ENCODE measurements at regions not wholly inside any gene's neighbourhood (a gene's known extent, or its start where the extent isn't known, plus 50 kb on each side); places are given as distances from the start of the nearest gene placed in this dataset.
A peak's percentile ranks its signal among the peaks of the same experiment; 100 is the strongest.

DNA sequence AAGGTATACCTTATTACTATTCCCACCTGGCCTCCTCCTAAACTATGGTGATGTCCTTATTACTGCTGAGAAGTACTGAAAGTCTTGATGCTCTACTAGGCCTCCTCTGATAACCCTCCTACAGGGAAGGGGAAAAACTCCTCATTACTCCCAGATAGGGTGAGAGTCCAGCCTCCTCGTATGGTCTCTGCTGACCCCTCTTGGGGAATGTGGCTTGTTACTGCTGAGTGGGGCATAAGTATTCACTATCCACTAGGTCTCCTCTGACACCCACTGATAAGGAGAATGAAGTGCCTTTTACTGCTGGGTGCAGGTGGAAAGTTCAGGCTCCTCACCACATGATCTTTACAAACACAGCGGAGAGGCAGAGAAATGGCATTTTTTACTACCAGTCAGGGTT, 222.9 kb downstream of the CHRM2 start:
- DNase-seq (ENCODE audit: low spot score) = no peak
- no peak for ATAC-seq (ENCODE audit: low FRiP score)
- TF ChIP-seq, protein P1, sequence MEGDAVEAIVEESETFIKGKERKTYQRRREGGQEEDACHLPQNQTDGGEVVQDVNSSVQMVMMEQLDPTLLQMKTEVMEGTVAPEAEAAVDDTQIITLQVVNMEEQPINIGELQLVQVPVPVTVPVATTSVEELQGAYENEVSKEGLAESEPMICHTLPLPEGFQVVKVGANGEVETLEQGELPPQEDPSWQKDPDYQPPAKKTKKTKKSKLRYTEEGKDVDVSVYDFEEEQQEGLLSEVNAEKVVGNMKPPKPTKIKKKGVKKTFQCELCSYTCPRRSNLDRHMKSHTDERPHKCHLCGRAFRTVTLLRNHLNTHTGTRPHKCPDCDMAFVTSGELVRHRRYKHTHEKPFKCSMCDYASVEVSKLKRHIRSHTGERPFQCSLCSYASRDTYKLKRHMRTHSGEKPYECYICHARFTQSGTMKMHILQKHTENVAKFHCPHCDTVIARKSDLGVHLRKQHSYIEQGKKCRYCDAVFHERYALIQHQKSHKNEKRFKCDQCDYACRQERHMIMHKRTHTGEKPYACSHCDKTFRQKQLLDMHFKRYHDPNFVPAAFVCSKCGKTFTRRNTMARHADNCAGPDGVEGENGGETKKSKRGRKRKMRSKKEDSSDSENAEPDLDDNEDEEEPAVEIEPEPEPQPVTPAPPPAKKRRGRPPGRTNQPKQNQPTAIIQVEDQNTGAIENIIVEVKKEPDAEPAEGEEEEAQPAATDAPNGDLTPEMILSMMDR (IDR thresholded peaks at IDR 0.05) = no peak

DNA sequence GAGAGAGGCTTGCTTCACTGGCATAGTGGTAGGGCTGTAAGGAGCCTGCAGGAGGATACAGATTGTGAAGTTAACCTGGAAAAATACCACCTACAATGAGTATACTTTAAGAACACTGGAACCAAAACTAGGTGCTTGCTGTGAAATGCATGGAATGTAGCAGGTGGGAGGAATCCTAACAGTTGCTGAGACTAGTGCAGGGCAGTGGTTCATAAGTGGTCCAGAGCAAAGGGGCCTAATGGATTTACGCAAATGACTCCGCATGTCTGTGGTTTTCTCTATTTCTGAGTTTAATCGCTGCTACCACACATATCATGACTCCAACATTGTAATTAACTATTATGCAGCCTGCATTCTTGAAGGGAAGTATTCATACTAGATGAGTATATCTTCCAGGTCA, 218.4 kb downstream of the CHRM2 start:
- DNase-seq (ENCODE audit: low spot score) (no peak), ATAC-seq (ENCODE audit: low FRiP score) (no peak)
- TF ChIP-seq, protein P1 (IDR thresholded peaks at IDR 0.05) = no peak

DNA sequence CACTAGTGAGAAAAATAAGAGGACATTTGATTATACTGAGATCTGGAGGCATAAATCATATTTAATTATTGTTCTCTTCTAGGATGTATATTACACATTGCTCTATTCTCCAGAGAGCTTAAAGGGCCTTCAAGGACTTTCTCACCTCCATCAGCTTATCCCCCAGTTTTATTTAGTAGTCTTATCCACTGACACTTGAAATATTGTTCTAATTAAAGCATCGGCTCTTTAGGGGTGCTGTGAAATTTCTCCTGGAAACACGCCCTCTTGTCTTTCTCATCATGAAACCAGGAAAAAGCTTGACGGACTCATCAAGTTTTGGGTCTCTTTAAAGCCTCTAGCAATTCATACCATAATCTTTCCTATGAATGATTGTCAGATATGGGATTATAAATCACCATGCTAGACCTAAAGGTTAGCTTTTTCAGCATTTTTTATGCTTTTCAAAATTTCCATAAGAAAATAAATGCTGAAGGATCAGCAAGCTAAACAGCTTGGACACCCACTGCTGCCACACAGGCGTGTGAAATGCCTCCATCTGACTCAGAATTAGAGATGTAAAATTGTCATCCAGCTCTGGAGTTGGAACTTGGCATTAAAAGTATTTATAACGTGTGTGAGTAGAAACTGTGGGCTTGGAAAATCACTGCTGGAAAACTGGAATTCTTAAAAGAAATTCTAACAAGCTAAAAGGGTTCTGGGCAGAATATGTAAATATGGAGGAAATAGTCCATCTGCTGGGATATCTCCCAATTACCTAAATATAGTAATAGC, 216.3 kb downstream of the CHRM2 start:
- DNase-seq (ENCODE audit: low spot score) (no peak), ATAC-seq (ENCODE audit: low FRiP score) (no peak)
- TF ChIP-seq, protein P1 (IDR thresholded peaks at IDR 0.05) = no peak

DNA sequence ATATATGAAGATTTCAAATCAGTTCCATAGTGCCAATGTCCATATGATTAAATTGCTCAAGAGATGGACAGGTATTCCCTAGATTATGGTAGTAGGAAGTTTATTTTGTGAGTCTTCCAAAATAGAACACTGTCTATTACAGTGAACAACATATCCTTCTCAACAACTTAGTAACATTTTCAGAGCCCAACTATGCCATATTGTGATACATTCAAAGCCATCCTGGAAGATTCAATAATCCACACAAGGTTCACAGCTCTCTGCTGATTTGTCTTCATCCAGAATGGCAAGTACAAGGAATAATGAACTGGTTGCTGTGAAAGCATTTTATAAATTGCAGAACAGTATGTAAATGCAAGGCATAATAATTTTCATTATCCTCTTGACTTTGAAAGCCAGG, 213.9 kb downstream of the CHRM2 start:
- DNase-seq (ENCODE audit: low spot score) = no peak
- ATAC-seq (ENCODE audit: low FRiP score) = no peak
- TF ChIP-seq, protein P1 (IDR thresholded peaks at IDR 0.05) = no peak

DNA sequence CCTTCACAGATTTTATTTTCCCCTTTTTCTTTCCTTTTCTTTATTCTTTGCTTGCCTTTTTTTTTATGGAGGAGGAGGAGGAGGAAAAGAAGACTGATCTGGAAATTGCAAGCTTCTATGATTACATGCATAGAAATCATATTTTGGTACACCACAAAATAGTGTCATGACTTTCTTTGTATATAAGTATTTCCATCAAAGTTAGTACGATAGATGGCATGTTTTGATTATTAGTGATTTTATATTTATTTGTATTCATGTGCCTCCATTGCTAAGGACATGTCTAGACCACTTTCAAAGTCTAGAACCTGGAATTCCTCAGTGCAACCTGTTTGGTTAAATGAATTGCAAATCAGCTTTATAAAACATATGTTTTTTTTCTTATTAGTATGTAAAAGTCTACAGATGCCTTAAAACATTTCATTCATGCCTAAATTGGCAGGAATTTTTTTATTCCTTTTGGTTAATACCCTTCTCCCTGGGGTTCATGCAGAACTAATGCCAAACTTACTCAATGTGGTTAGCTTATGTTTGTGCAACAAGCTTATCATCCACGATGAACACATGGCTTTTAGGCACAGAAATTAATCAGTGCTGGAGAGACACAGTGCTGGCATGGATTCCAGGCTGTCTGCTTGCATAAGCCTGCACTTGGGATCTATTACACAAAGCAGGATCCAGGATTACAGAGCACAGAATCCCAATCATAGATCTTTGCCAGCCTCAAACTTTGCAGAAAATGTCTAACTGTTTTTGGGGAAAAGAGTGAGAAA, 213.1 kb downstream of the CHRM2 start:
- DNase-seq (ENCODE audit: low spot score) (peak; percentile 40), ATAC-seq (ENCODE audit: low FRiP score) (peak; percentile 94)
- TF ChIP-seq, protein P1 (IDR thresholded peaks at IDR 0.05) = no peak

DNA sequence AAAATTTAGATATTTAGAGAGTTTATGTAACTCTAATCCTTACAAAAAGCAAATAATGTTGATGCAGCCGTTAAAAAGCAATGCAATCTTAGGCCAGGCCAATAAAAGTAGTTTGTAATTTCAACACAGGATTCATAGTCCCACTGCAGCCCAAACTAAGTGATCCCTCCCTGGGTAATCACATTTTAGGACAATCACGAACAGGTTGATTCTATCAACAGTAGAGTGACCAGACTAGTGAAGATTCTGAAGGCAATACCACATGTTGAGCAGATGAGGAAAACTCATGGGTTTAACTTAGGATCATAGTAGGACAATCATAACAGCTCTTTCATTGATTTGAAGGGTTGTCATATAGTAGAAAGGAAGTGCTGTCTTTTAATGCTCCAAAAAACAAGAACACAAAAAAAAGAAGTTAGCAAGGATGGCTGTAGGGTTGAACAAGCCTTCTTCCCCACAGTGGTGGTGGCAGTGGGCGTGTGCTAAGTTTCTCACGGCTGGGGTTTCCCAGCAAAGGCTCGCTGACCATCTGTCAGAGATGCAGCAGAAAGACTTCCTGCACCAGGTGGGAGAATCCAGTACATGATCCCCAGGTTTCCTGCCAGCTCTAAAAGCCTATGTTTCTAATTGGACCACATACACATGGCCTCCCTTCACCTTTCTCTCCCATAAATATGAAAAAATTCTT, 212.2 kb downstream of the CHRM2 start:
- DNase-seq (ENCODE audit: low spot score) = no peak
- no peak for ATAC-seq (ENCODE audit: low FRiP score)
- TF ChIP-seq, protein P1 (IDR thresholded peaks at IDR 0.05) = no peak
